ENCODE measurements at regions not wholly inside any gene's neighbourhood (a gene's known extent, or its start where the extent isn't known, plus 50 kb on each side); places are given as distances from the start of the nearest gene placed in this dataset.

DNA sequence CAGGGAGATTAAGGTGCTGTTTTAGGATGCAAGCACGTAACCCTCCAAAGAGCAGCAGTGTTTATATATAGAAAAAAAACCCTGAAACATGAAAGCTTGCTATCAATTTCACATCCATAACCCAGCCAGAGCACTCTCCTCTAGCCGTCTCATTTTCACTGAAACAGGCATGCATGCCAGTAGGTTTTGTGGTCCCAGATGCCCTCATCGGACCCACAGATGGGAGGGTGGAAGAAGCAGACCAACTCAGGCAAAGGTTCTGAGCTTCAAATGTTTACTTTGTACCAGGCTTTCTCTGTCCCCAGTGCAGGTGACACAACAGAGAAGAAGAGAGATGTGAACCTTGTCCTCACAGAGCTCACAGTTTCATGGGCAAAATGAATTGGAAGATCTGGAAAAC is 127.4 kb upstream of the ATP10B start:
- Histone ChIP-seq H3K79me2 (ENCODE audit: low read length) (no peaks in the 10 kb centered on the region), H3K4me2 (ENCODE audit: low read depth, low read length, poor library complexity, severe bottlenecking) (no peak overlapping the region), H3K9me2 (replicated peaks; ENCODE audit: insufficient read depth, low read length) (no peaks in the 10 kb centered on the region), H3K9me3 (ENCODE audit: low read length) (no peaks in the 10 kb centered on the region), H3K4me1 (ENCODE audit: low read length) (no peaks in the 10 kb centered on the region), H3K4me3 (ENCODE audit: low read length) (no peak overlapping the region), H3K36me3 (ENCODE audit: insufficient read depth, low read length) (no peaks in the 10 kb centered on the region), H4K20me1 (ENCODE audit: insufficient read depth, low read depth, low read length) (no peaks in the 10 kb centered on the region), H2AFZ (ENCODE audit: low read length) (no peak overlapping the region), H3K9ac (ENCODE audit: low read length) (no peak overlapping the region), H3K27me3 (ENCODE audit: low read length) (no peaks in the 10 kb centered on the region), H3K27ac (ENCODE audit: low read length) (no peak overlapping the region)
- no peak for DNase-seq

- no peak overlapping the region for H3K27ac ChIP-seq (ENCODE audit: low read length)
- H3K4me2 ChIP-seq (ENCODE audit: low read depth, low read length, poor library complexity, severe bottlenecking): no peak overlapping the region
- no peaks in the 10 kb centered on the region for H3K9me3 ChIP-seq (ENCODE audit: low read length)
- no peaks in the 10 kb centered on the region for H3K27me3 ChIP-seq (ENCODE audit: low read length)
- H2AFZ ChIP-seq (ENCODE audit: low read length): no peak overlapping the region
- H3K4me1 ChIP-seq (ENCODE audit: low read length): no peaks in the 10 kb centered on the region
- no peaks in the 10 kb centered on the region for H3K36me3 ChIP-seq (ENCODE audit: insufficient read depth, low read length)
- H3K9ac ChIP-seq (ENCODE audit: low read length): no peak overlapping the region
- no peak overlapping the region for H3K4me3 ChIP-seq (ENCODE audit: low read length)
- no peaks in the 10 kb centered on the region for H3K9me2 ChIP-seq (replicated peaks; ENCODE audit: insufficient read depth, low read length)
- H4K20me1 ChIP-seq (ENCODE audit: insufficient read depth, low read depth, low read length): no peaks in the 10 kb centered on the region
- H3K79me2 ChIP-seq (ENCODE audit: low read length): no peaks in the 10 kb centered on the region
- DNase-seq: no peak
Measured at GRCh38 chr5:160978944-160979343, 126.9 kb upstream of the ATP10B start.

DNA sequence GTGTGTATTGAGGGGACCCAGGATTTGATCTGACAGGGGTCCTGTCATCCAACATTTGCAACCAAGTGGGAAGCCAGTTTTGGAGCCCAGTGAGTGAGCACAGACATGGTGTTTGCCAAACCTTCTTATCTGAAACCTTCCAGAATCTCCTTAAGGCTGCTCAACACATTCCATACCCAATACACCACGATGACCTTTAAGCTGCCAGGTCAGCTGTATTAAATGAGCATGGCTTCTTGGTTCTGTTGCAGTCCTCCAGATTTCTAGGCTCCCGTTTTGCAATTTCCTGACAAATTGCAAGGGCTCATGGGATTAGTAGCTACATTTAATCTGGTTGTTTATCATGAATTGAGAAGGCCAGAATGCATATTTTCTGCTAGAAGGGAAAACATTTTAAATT is 124.2 kb upstream of the ATP10B start:
- Histone ChIP-seq H3K9me3 (ENCODE audit: low read length) (no peaks in the 10 kb centered on the region), H3K36me3 (ENCODE audit: insufficient read depth, low read length) (no peaks in the 10 kb centered on the region), H3K79me2 (ENCODE audit: low read length) (no peaks in the 10 kb centered on the region), H3K27ac (ENCODE audit: low read length) (no peak overlapping the region), H3K27me3 (ENCODE audit: low read length) (no peaks in the 10 kb centered on the region), H4K20me1 (ENCODE audit: insufficient read depth, low read depth, low read length) (no peaks in the 10 kb centered on the region), H3K9ac (ENCODE audit: low read length) (no peak overlapping the region), H3K4me1 (ENCODE audit: low read length) (no peaks in the 10 kb centered on the region), H3K9me2 (replicated peaks; ENCODE audit: insufficient read depth, low read length) (no peaks in the 10 kb centered on the region), H3K4me3 (ENCODE audit: low read length) (no peak overlapping the region), H2AFZ (ENCODE audit: low read length) (no peak overlapping the region), H3K4me2 (ENCODE audit: low read depth, low read length, poor library complexity, severe bottlenecking) (no peak overlapping the region)
- DNase-seq: no peak

DNA sequence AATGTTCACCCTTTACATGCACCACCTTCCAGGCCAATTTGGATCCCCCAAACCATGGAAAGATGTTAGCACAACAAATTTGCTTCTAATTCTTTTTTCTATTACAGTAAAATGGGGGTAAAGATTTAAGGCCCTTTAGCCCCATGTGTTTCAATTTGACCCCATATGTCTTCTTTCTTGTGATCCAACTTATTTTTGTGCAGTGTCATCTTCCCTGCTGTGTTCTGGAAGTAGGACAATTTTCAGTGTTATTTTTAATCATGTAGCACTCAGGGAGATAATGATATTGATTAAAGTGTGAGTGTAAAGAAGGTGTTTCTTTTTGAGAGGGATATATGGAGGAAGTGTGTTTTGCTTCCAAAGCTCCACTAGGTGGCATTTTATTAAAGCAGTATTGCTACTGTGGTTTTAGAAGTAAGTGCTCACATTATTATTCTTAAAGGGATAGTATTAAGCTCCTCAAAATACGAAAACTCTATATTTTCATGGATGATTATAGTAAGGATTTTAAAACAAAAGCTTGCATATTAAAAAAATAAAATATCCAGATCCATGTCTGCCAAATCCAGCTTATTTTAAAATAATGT is 118.7 kb upstream of the ATP10B start:
- DNase-seq: peak; percentile 73
- Histone ChIP-seq H3K79me2 (ENCODE audit: low read length) (no peaks in the 10 kb centered on the region), H2AFZ (ENCODE audit: low read length) (no peak overlapping the region), H3K9me3 (ENCODE audit: low read length) (no peaks in the 10 kb centered on the region), H3K9ac (ENCODE audit: low read length) (no peak overlapping the region), H3K4me3 (ENCODE audit: low read length) (no peak overlapping the region), H3K27me3 (ENCODE audit: low read length) (no peaks in the 10 kb centered on the region), H3K36me3 (ENCODE audit: insufficient read depth, low read length) (no peaks in the 10 kb centered on the region), H3K27ac (ENCODE audit: low read length) (no peak overlapping the region), H3K4me1 (ENCODE audit: low read length) (no peaks in the 10 kb centered on the region), H4K20me1 (ENCODE audit: insufficient read depth, low read depth, low read length) (no peaks in the 10 kb centered on the region), H3K4me2 (ENCODE audit: low read depth, low read length, poor library complexity, severe bottlenecking) (no peak overlapping the region), H3K9me2 (replicated peaks; ENCODE audit: insufficient read depth, low read length) (no peaks in the 10 kb centered on the region)

DNA sequence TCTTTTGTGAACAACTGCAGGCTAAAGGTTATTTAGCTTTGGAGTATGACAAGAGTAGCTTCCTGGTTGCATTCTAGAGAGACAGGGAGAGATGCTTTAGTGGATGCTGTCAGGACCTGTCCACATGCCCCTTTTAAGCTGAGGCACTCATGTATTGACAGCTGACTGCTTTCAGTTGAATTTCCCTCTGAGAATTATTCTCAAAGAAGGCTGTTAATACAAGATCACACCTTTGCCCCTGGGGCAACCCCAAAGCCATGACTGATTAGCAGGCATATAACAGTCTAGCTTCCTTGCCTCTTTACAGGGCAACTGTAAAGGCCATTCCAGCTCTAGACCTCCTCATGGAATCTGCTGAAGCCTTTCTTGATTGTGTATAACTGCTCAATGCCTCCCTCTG is 117.6 kb upstream of the ATP10B start:
- Histone ChIP-seq H3K4me3 (ENCODE audit: low read length) (no peak overlapping the region), H3K4me1 (ENCODE audit: low read length) (no peaks in the 10 kb centered on the region), H3K9me3 (ENCODE audit: low read length) (no peaks in the 10 kb centered on the region)

DNA sequence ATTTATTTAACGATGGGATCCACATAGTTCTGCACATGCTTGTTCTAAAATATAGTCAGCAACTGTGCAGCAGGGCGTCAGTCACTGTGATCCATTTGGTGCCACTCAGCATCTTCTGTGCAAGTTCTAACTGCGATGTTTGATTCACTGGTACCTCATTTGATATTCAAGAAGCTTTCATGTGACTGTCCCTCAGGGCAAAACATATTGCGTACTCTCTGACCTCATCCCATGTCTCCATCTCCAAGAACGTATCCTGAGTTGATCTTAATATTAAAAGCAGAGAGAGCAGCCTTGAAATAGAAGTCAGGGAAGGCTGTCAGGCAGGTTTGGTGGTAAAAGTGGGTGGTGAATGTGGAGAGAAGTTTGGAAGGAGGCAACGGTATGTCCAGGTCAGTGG is 116.5 kb upstream of the ATP10B start:
- no peaks in the 10 kb centered on the region for H3K27me3 ChIP-seq (ENCODE audit: low read length)
- H3K79me2 ChIP-seq (ENCODE audit: low read length): no peaks in the 10 kb centered on the region
- DNase-seq: no peak
- no peaks in the 10 kb centered on the region for H3K9me3 ChIP-seq (ENCODE audit: low read length)
- no peak overlapping the region for H3K4me2 ChIP-seq (ENCODE audit: low read depth, low read length, poor library complexity, severe bottlenecking)
- H3K4me1 ChIP-seq (ENCODE audit: low read length): no peaks in the 10 kb centered on the region
- no peak overlapping the region for H2AFZ ChIP-seq (ENCODE audit: low read length)
- H4K20me1 ChIP-seq (ENCODE audit: insufficient read depth, low read depth, low read length): no peaks in the 10 kb centered on the region
- H3K4me3 ChIP-seq (ENCODE audit: low read length): no peak overlapping the region
- H3K27ac ChIP-seq (ENCODE audit: low read length): no peak overlapping the region
- H3K36me3 ChIP-seq (ENCODE audit: insufficient read depth, low read length): no peaks in the 10 kb centered on the region
- no peaks in the 10 kb centered on the region for H3K9me2 ChIP-seq (replicated peaks; ENCODE audit: insufficient read depth, low read length)
- H3K9ac ChIP-seq (ENCODE audit: low read length): no peak overlapping the region

More for the DNA sequence above, 117.6 kb upstream of the ATP10B start:
- H3K4me2 ChIP-seq (ENCODE audit: low read depth, low read length, poor library complexity, severe bottlenecking): no peak overlapping the region
- H3K27ac ChIP-seq (ENCODE audit: low read length): no peak overlapping the region
- no peaks in the 10 kb centered on the region for H4K20me1 ChIP-seq (ENCODE audit: insufficient read depth, low read depth, low read length)
- H3K27me3 ChIP-seq (ENCODE audit: low read length): no peaks in the 10 kb centered on the region
- H3K9me2 ChIP-seq (replicated peaks; ENCODE audit: insufficient read depth, low read length): no peaks in the 10 kb centered on the region
- H3K36me3 ChIP-seq (ENCODE audit: insufficient read depth, low read length): no peaks in the 10 kb centered on the region
- DNase-seq: no peak
- no peaks in the 10 kb centered on the region for H3K79me2 ChIP-seq (ENCODE audit: low read length)
- no peak overlapping the region for H2AFZ ChIP-seq (ENCODE audit: low read length)
- no peak overlapping the region for H3K9ac ChIP-seq (ENCODE audit: low read length)

GRCh38 chr5:160966921-160967320 is 114.9 kb upstream of the ATP10B start:
- H3K79me2 ChIP-seq (ENCODE audit: low read length): no peaks in the 10 kb centered on the region
- H3K4me1 ChIP-seq (ENCODE audit: low read length): no peaks in the 10 kb centered on the region
- no peaks in the 10 kb centered on the region for H3K27me3 ChIP-seq (ENCODE audit: low read length)
- H3K9me3 ChIP-seq (ENCODE audit: low read length): no peaks in the 10 kb centered on the region
- no peak overlapping the region for H3K4me2 ChIP-seq (ENCODE audit: low read depth, low read length, poor library complexity, severe bottlenecking)
- no peaks in the 10 kb centered on the region for H3K9me2 ChIP-seq (replicated peaks; ENCODE audit: insufficient read depth, low read length)
- no peak overlapping the region for H3K4me3 ChIP-seq (ENCODE audit: low read length)
- H4K20me1 ChIP-seq (ENCODE audit: insufficient read depth, low read depth, low read length): no peaks in the 10 kb centered on the region
- no peaks in the 10 kb centered on the region for H3K36me3 ChIP-seq (ENCODE audit: insufficient read depth, low read length)
- H3K27ac ChIP-seq (ENCODE audit: low read length): no peak overlapping the region
- H3K9ac ChIP-seq (ENCODE audit: low read length): no peak overlapping the region
- H2AFZ ChIP-seq (ENCODE audit: low read length): no peak overlapping the region
- DNase-seq: no peak

- H4K20me1 ChIP-seq (ENCODE audit: insufficient read depth, low read depth, low read length): no peaks in the 10 kb centered on the region
- H3K4me1 ChIP-seq (ENCODE audit: low read length): no peaks in the 10 kb centered on the region
- H3K9ac ChIP-seq (ENCODE audit: low read length): no peak overlapping the region
- no peaks in the 10 kb centered on the region for H3K9me2 ChIP-seq (replicated peaks; ENCODE audit: insufficient read depth, low read length)
- H3K79me2 ChIP-seq (ENCODE audit: low read length): no peaks in the 10 kb centered on the region
- no peak for DNase-seq
- no peak overlapping the region for H3K4me2 ChIP-seq (ENCODE audit: low read depth, low read length, poor library complexity, severe bottlenecking)
- no peaks in the 10 kb centered on the region for H3K9me3 ChIP-seq (ENCODE audit: low read length)
- no peak overlapping the region for H3K4me3 ChIP-seq (ENCODE audit: low read length)
- H3K36me3 ChIP-seq (ENCODE audit: insufficient read depth, low read length): no peaks in the 10 kb centered on the region
- H3K27me3 ChIP-seq (ENCODE audit: low read length): no peaks in the 10 kb centered on the region
- H3K27ac ChIP-seq (ENCODE audit: low read length): no peak overlapping the region
- H2AFZ ChIP-seq (ENCODE audit: low read length): no peak overlapping the region
Measured at GRCh38 chr5:160961761-160962160, 109.8 kb upstream of the ATP10B start.

DNA sequence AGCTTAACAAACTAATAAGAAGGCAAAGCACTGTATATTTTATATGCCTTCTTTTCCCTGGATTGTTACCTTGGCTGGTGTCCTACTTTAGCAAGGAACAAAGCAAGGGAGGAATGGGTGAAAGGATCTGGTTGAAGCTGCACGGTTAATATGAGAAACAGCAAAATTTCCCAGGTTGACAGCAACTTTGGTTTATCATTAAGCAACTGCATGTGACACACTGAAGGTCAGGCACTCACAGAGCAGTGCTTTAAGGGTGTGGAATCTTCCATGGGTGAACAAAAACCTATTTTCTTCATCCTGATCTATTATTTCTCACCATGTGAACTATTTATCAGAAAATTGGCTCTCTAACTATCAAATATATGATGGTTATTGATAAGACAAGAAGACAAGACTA is 109.0 kb upstream of the ATP10B start:
- H3K36me3 ChIP-seq (ENCODE audit: insufficient read depth, low read length): no peaks in the 10 kb centered on the region
- no peaks in the 10 kb centered on the region for H3K79me2 ChIP-seq (ENCODE audit: low read length)
- no peaks in the 10 kb centered on the region for H3K27me3 ChIP-seq (ENCODE audit: low read length)
- no peaks in the 10 kb centered on the region for H3K4me1 ChIP-seq (ENCODE audit: low read length)
- H3K9me3 ChIP-seq (ENCODE audit: low read length): no peaks in the 10 kb centered on the region
- no peak overlapping the region for H3K9ac ChIP-seq (ENCODE audit: low read length)
- H3K9me2 ChIP-seq (replicated peaks; ENCODE audit: insufficient read depth, low read length): no peaks in the 10 kb centered on the region
- no peaks in the 10 kb centered on the region for H4K20me1 ChIP-seq (ENCODE audit: insufficient read depth, low read depth, low read length)
- no peak for DNase-seq
- H3K4me3 ChIP-seq (ENCODE audit: low read length): no peak overlapping the region
- H3K4me2 ChIP-seq (ENCODE audit: low read depth, low read length, poor library complexity, severe bottlenecking): no peak overlapping the region
- no peak overlapping the region for H3K27ac ChIP-seq (ENCODE audit: low read length)
- H2AFZ ChIP-seq (ENCODE audit: low read length): no peak overlapping the region

All from Karpas-422 (cell line).